HG03159 (cell line): ENCODE measurements at regions not wholly inside any gene's neighbourhood (a gene's known extent, or its start where the extent isn't known, plus 50 kb on each side); places are given as distances from the start of the nearest gene placed in this dataset.

ENCODE experiments used
- ATAC-seq: cut with Tn5 transposase; IDR thresholded peaks from one replicate; pipeline ENCODE4 v1.9.1; 2021; ENCODE audit warnings: mild to moderate bottlenecking, moderate library complexity; ENCODE audit not compliant: unreplicated experiment

GRCh38 chr9:20125727-20126126 lies 336.9 kb upstream of the SLC24A2 start:
- ATAC-seq = no peak

- ATAC-seq = no peak
Observed at GRCh38 chr9:20119566-20119965, 330.7 kb upstream of the SLC24A2 start.

GRCh38 chr9:20117986-20118385 lies 329.1 kb upstream of the SLC24A2 start:
- no peak for ATAC-seq

GRCh38 chr9:20117482-20117881 lies 328.6 kb upstream of the SLC24A2 start:
- no peak for ATAC-seq

GRCh38 chr9:20114974-20115373 lies 326.1 kb upstream of the SLC24A2 start:
- no peak for ATAC-seq

GRCh38 chr9:20112205-20112783 lies 323.5 kb upstream of the SLC24A2 start:
- no peak for ATAC-seq

- no peak for ATAC-seq
Observed at GRCh38 chr9:20111173-20111843, 322.5 kb upstream of the SLC24A2 start.

- ATAC-seq = no peak
Observed at GRCh38 chr9:20095430-20096092, 306.7 kb upstream of the SLC24A2 start.

- no peak for ATAC-seq
Observed at GRCh38 chr9:20092561-20092960, 303.7 kb upstream of the SLC24A2 start.

- ATAC-seq = no peak
Observed at GRCh38 chr9:20087481-20087880, 298.6 kb upstream of the SLC24A2 start.

- ATAC-seq = no peak
Observed at GRCh38 chr9:20085842-20086241, 297.0 kb upstream of the SLC24A2 start.

- ATAC-seq = no peak
Observed at GRCh38 chr9:20084125-20084524, 295.3 kb upstream of the SLC24A2 start.

GRCh38 chr9:20083390-20083789 lies 294.6 kb upstream of the SLC24A2 start:
- no peak for ATAC-seq

- no peak for ATAC-seq
Observed at GRCh38 chr9:20082831-20083230, 294.0 kb upstream of the SLC24A2 start.

- no peak for ATAC-seq
Observed at GRCh38 chr9:20082406-20082805, 293.6 kb upstream of the SLC24A2 start.

GRCh38 chr9:20078246-20078645 lies 289.4 kb upstream of the SLC24A2 start:
- no peak for ATAC-seq

GRCh38 chr9:20074291-20074690 lies 285.5 kb upstream of the SLC24A2 start:
- no peak for ATAC-seq

- no peak for ATAC-seq
Observed at GRCh38 chr9:20070336-20070735, 281.5 kb upstream of the SLC24A2 start.

GRCh38 chr9:20065796-20066700 lies 277.2 kb upstream of the SLC24A2 start:
- ATAC-seq = no peak

GRCh38 chr9:20065046-20065445 lies 276.2 kb upstream of the SLC24A2 start:
- ATAC-seq = no peak

GRCh38 chr9:20054734-20055133 lies 265.9 kb upstream of the SLC24A2 start:
- no peak for ATAC-seq
